HCT116 (cell line): ENCODE measurements at regions not wholly inside any gene's neighbourhood (a gene's known extent, or its start where the extent isn't known, plus 50 kb on each side); places are given as distances from the start of the nearest gene placed in this dataset.

Source experiments
- ATAC-seq: fragments of 200-7000 bp; cut with Tn5 transposase; 2 replicates; pipeline ENCODE4 v1.9.1; 2020; ENCODE audit warnings: mild to moderate bottlenecking, moderate library complexity
- BruUV-seq: library from RNA; stranded (reverse); fragments of 400-500 nt; replicated peaks from 2 replicates; lab custom pipeline; 2021; lab: Mats Ljungman, UMichigan
- CTCF ChIA-PET: fragments of 300-600 bp; sonication (Branson Sonifier 250); formaldehyde crosslinking; loops from one replicate; lab custom pipeline; 2021; ENCODE audit warnings: antibody characterized with exemption; lab: Charles Lee
- POLR2A ChIA-PET: fragments of 300-600, 350-600 bp; sonication (Branson Sonifier 250); formaldehyde crosslinking; loops from one replicate; lab custom pipeline; 2021; ENCODE audit warnings: antibody characterized with exemption; lab: Charles Lee
- RAD21 ChIA-PET, 2 experiments: fragments of 300-600 bp; sonication (Branson Sonifier 250); formaldehyde crosslinking; loops; one replicate each; lab custom pipeline; 2023; ENCODE audit warnings: low total read pairs in 2 of 2; ENCODE audit not compliant: uncharacterized antibody in 2 of 2, unreplicated experiment in 2 of 2, low non-redundant PET in 1 of 2; lab: Charles Lee
- DNase-seq: peaks from one replicate; pipeline ENCODE4 v3.0.0-alpha.2; 2010; ENCODE audit warnings: low read depth, low spot score
- H2AFZ ChIP-seq: fragments of 200-600 bp; shearing (Covaris generic), sonication (generic); 2 replicates; pipeline ENCODE4 v1.6.1; 2017; ENCODE audit warnings: low read depth, mixed run types, mixed read lengths, antibody characterized with exemption, low read length; ENCODE audit not compliant: poor library complexity, severe bottlenecking
- H3K27ac ChIP-seq: 2 replicates; pipeline ENCODE4 v1.5.1; 2012; ENCODE audit warnings: low read depth, low read length
- H3K27me3 ChIP-seq: fragments of 200-600 bp; sonication (generic); 2 replicates; pipeline ENCODE4 v1.6.1; 2016; ENCODE audit warnings: mixed run types, low read length, mixed read lengths; ENCODE audit not compliant: insufficient read depth
- H3K36me3 ChIP-seq, 2 experiments: fragments of 200-500 bp in 1 of 2; fragments of 200-600 bp in 1 of 2; sonication (Bioruptor generic) in 1 of 2; sonication (generic) in 1 of 2; 2 replicates each; pipeline versions ENCODE4 v1.5.1 to v1.6.1; 2014 to 2016; ENCODE audit warnings: low read length in 2 of 2, inconsistent platforms in 1 of 2, mixed read lengths in 1 of 2, mixed run types in 1 of 2; ENCODE audit not compliant: insufficient read depth in 2 of 2, control insufficient read depth in 1 of 2
- H3K4me1 ChIP-seq, 2 experiments: fragments of 200-600 bp in 1 of 2; sonication (generic) in 1 of 2; 2 replicates each; pipeline versions ENCODE4 v1.5.1 to v1.6.1; 2012 to 2017; ENCODE audit warnings: low read length in 2 of 2, inconsistent platforms in 1 of 2, mild to moderate bottlenecking in 1 of 2, mixed read lengths in 1 of 2, mixed run types in 1 of 2, moderate library complexity in 1 of 2; ENCODE audit not compliant: insufficient read depth in 2 of 2, control insufficient read depth in 1 of 2
- H3K4me2 ChIP-seq: fragments of 200-600 bp; sonication (generic); 2 replicates; pipeline ENCODE4 v1.6.1; 2017; ENCODE audit warnings: mixed run types, low read length, mixed read lengths
- H3K4me3 ChIP-seq, 2 experiments: fragments of 200-600 bp in 1 of 2; sonication (generic) in 1 of 2; replicated peaks in 1 of 2; 2 replicates each; pipeline ENCODE4 v1.5.1; 2011 to 2016; ENCODE audit warnings: low read length in 2 of 2, control low read depth in 1 of 2, low read depth in 1 of 2, mild to moderate bottlenecking in 1 of 2, mixed read lengths in 1 of 2, mixed run types in 1 of 2
- H3K79me2 ChIP-seq: fragments of 200-600 bp; sonication (generic); 2 replicates; pipeline ENCODE4 v1.6.1; 2017; ENCODE audit warnings: mild to moderate bottlenecking, mixed run types, low read length, moderate library complexity, mixed read lengths; ENCODE audit not compliant: insufficient read depth
- H3K9ac ChIP-seq: fragments of 200-600 bp; sonication (generic); 2 replicates; pipeline ENCODE4 v1.6.1; 2016; ENCODE audit warnings: low read length, mixed read lengths
- H3K9me2 ChIP-seq: fragments of 200-600 bp; sonication (generic), shearing (Covaris generic); 2 replicates; pipeline ENCODE4 v1.6.1; 2017; ENCODE audit warnings: mixed run types, mild to moderate bottlenecking, moderate library complexity; ENCODE audit not compliant: insufficient read depth
- H3K9me3 ChIP-seq, 2 experiments: fragments of 200-500 bp in 1 of 2; fragments of 200-600 bp in 1 of 2; sonication (Bioruptor generic) in 1 of 2; sonication (generic) in 1 of 2; 2 replicates each; pipeline ENCODE4 v1.6.1; 2014 to 2017; ENCODE audit warnings: low read length in 2 of 2, mixed read lengths in 2 of 2, inconsistent platforms in 1 of 2, low read depth in 1 of 2, mild to moderate bottlenecking in 1 of 2, mixed run types in 1 of 2, moderate library complexity in 1 of 2; ENCODE audit not compliant: control insufficient read depth in 1 of 2, insufficient read depth in 1 of 2
- H4K20me1 ChIP-seq: fragments of 200-600 bp; sonication (generic), shearing (Covaris generic); 2 replicates; pipeline ENCODE4 v1.6.1; 2017; ENCODE audit warnings: mixed run types, mild to moderate bottlenecking, moderate library complexity; ENCODE audit not compliant: insufficient read depth
- ATF3 ChIP-seq: IDR thresholded peaks from 2 replicates; pipeline ENCODE4 v1.6.1; 2012
- CBX3 ChIP-seq: IDR thresholded peaks from 2 replicates; pipeline ENCODE4 v1.6.1; 2012; ENCODE audit warnings: low read depth
- CEBPB ChIP-seq: IDR thresholded peaks from 2 replicates; pipeline ENCODE4 v1.6.1; 2012; ENCODE audit warnings: low read depth
- CTCF ChIP-seq, 3 experiments: fragments of 200-600 bp in 1 of 3; sonication (generic) in 1 of 3; IDR thresholded peaks in 2 of 3; conservative IDR thresholded peaks in 1 of 3; 2 replicates each; pipeline ENCODE4 v1.5.1; 2012 to 2017; ENCODE audit warnings: low read depth in 2 of 3, low read length in 2 of 3, antibody characterized with exemption in 1 of 3, borderline replicate concordance in 1 of 3, control low read depth in 1 of 3, mild to moderate bottlenecking in 1 of 3, mixed read lengths in 1 of 3, mixed run types in 1 of 3, moderate library complexity in 1 of 3; ENCODE audit not compliant: insufficient read depth in 1 of 3
- EGR1 ChIP-seq: IDR thresholded peaks from 2 replicates; pipeline ENCODE4 v1.6.1; 2012; ENCODE audit warnings: low read depth
- ELF1 ChIP-seq: IDR thresholded peaks from 2 replicates; pipeline ENCODE4 v1.6.1; 2012; ENCODE audit warnings: low read depth, borderline replicate concordance
- EZH2 ChIP-seq: fragments of 200-600 bp; sonication (generic); IDR thresholded peaks from 2 replicates; pipeline ENCODE4 v1.6.1; 2017; ENCODE audit warnings: antibody characterized with exemption, mixed run types
- FOSL1 ChIP-seq: IDR thresholded peaks from 2 replicates; pipeline ENCODE4 v1.6.1; 2012; ENCODE audit warnings: low read depth
- MAX ChIP-seq: IDR thresholded peaks from 2 replicates; pipeline ENCODE4 v1.6.1; 2012
- POLR2A ChIP-seq: IDR thresholded peaks from 2 replicates; pipeline ENCODE4 v1.7.0; 2011; ENCODE audit warnings: borderline replicate concordance; ENCODE audit not compliant: insufficient read depth, insufficient read length; ENCODE audit errors: extremely low read depth
- POLR2AphosphoS5 ChIP-seq: IDR thresholded peaks from 2 replicates; pipeline ENCODE4 v1.6.1; 2011; ENCODE audit warnings: mild to moderate bottlenecking, low read depth, low read length, moderate library complexity
- RAD21 ChIP-seq: IDR thresholded peaks from 2 replicates; pipeline ENCODE4 v1.6.1; 2012; ENCODE audit warnings: low read depth, mild to moderate bottlenecking
- REST ChIP-seq: IDR thresholded peaks from 2 replicates; pipeline ENCODE4 v1.6.1; 2012; ENCODE audit warnings: low read depth
- SIN3A ChIP-seq: IDR thresholded peaks from 2 replicates; pipeline ENCODE4 v1.6.1; 2012; ENCODE audit warnings: low read depth
- SP1 ChIP-seq: IDR thresholded peaks from 2 replicates; pipeline ENCODE4 v1.6.1; 2012; ENCODE audit warnings: low read depth
- SRF ChIP-seq: IDR thresholded peaks from 2 replicates; pipeline ENCODE4 v1.6.1; 2012; ENCODE audit warnings: low read depth
- TCF7L2 ChIP-seq: IDR thresholded peaks from 2 replicates; pipeline ENCODE4 v1.7.0; 2011; ENCODE audit warnings: borderline replicate concordance, inconsistent platforms; ENCODE audit not compliant: insufficient read depth, insufficient read length; ENCODE audit errors: extremely low read depth
- ZBTB33 ChIP-seq: IDR thresholded peaks from 2 replicates; pipeline ENCODE4 v1.6.1; 2011; ENCODE audit warnings: mild to moderate bottlenecking, low read length, moderate library complexity; ENCODE audit not compliant: insufficient replicate concordance; ENCODE audit errors: extremely low read depth
- ZNF274 ChIP-seq: fragments of 200-500 bp; sonication (Bioruptor generic); IDR thresholded peaks from 2 replicates; pipeline ENCODE4 v1.6.1; 2014; ENCODE audit warnings: mild to moderate bottlenecking, low read depth, low read length, inconsistent platforms
- intact Hi-C: fragments of 100-400 bp; cut with micrococcal nuclease; formaldehyde crosslinking; loops from 2 replicates; pipeline ENCODE4 v1.10.0; 2022

- peaks cover 9 to 11% of the 10 kb centered on the region in 2 experiments; a peak in 3 of 4 replicates for H3K4me1 ChIP-seq
- H3K4me3 ChIP-seq, result no peak overlapping the region
- no peak overlapping the region for H3K27ac ChIP-seq
- DNase-seq, result no peak
- H3K9ac ChIP-seq, result no peak overlapping the region
- intact Hi-C loops, result no loop called here
- no TSS peak for BruUV-seq
- no peak overlapping the region for H2AFZ ChIP-seq
- H3K79me2 ChIP-seq, result no peaks in the 10 kb centered on the region
- POLR2A ChIA-PET, result no interaction called here
- RAD21 ChIA-PET, result no interaction called here
- no peaks in the 10 kb centered on the region for H3K36me3 ChIP-seq
- no peak for TF ChIP-seq MAX
- TF ChIP-seq CBX3, result no peak
- TF ChIP-seq ATF3, result no peak
- no peak for TF ChIP-seq CTCF (IDR thresholded peaks at IDR 0.05 in 2 of 3, conservative IDR thresholded peaks at IDR 0.05 in 1 of 3; ENCODE audit: borderline replicate concordance in 1 of 3, insufficient read depth in 1 of 3, low read depth in 2 of 3, low read length in 2 of 3)
- no peak for TF ChIP-seq EZH2
- TF ChIP-seq POLR2AphosphoS5, result no peak
- TF ChIP-seq TCF7L2, result no peak
- no peak for TF ChIP-seq POLR2A
- TF ChIP-seq SP1, result no peak
- TF ChIP-seq ELF1, result no peak
- TF ChIP-seq REST, result no peak
- no peak for TF ChIP-seq ZNF274
- TF ChIP-seq RAD21, result no peak
- no peak for TF ChIP-seq ZBTB33
- no peak for TF ChIP-seq SRF
- no peak for TF ChIP-seq FOSL1
- no peak for TF ChIP-seq CEBPB
- TF ChIP-seq EGR1, result no peak
- no peak for TF ChIP-seq SIN3A
- H3K9me2 ChIP-seq, result no peaks in the 10 kb centered on the region
- no peak for ATAC-seq
- H3K4me2 ChIP-seq, result no peak overlapping the region
- no peaks in the 10 kb centered on the region for H3K27me3 ChIP-seq
- H4K20me1 ChIP-seq, result no peaks in the 10 kb centered on the region
- no peaks in the 10 kb centered on the region for H3K9me3 ChIP-seq
- CTCF ChIA-PET, result no interaction called here
Measured at GRCh38 chr13:59534806-59535205, 628.9 kb downstream of the DIAPH3 start.
